H1 (cell line): ENCODE measurements at regions not wholly inside any gene's neighbourhood (a gene's known extent, or its start where the extent isn't known, plus 50 kb on each side); places are given as distances from the start of the nearest gene placed in this dataset.

Source experiments
- CTCF ChIA-PET: fragments of 300-600 bp; sonication (Branson Sonifier 250); formaldehyde crosslinking; loops from one replicate; lab custom pipeline; 2021; ENCODE audit not compliant: partially characterized antibody; lab: Charles Lee
- POLR2A ChIA-PET: fragments of 300-600 bp; sonication (Branson Sonifier 250); formaldehyde crosslinking; loops from one replicate; lab custom pipeline; 2021; ENCODE audit warnings: inconsistent platforms; ENCODE audit not compliant: partially characterized antibody; lab: Charles Lee
- DNase-seq, 2 experiments: peaks; one replicate each; pipeline versions ENCODE4 v3.0.0 to v3.0.0-alpha.2; 2010 to 2022; ENCODE audit warnings: low spot score in 2 of 2, low read depth in 1 of 2, mixed read lengths in 1 of 2
- FAIRE-seq: peaks from 2 replicates; lab custom pipeline; 2011; peaks lifted over from hg19 to GRCh38; lab: Jason Lieb, UNC
- H2AFZ ChIP-seq: 2 replicates; pipeline ENCODE4 v1.8.1; 2012; ENCODE audit warnings: low read length, inconsistent platforms
- H2AK5ac ChIP-seq: 2 replicates; pipeline ENCODE4 v1.6.1; 2013; ENCODE audit warnings: low read depth, low read length
- H2BK120ac ChIP-seq: replicated peaks from 2 replicates; pipeline ENCODE3; 2013; ENCODE audit warnings: low read depth, low read length, inconsistent platforms
- H2BK12ac ChIP-seq: 2 replicates; pipeline ENCODE4 v1.6.1; 2013; ENCODE audit warnings: low read depth, low read length
- H2BK15ac ChIP-seq: 2 replicates; pipeline ENCODE4 v1.6.1; 2013; ENCODE audit warnings: low read length
- H2BK20ac ChIP-seq: 2 replicates; pipeline ENCODE4 v1.6.1; 2013; ENCODE audit warnings: low read length
- H2BK5ac ChIP-seq: 2 replicates; pipeline ENCODE4 v1.6.1; 2013; ENCODE audit warnings: low read depth, low read length
- H3K14ac ChIP-seq: 2 replicates; pipeline ENCODE4 v1.6.1; 2013; ENCODE audit warnings: inconsistent platforms; ENCODE audit not compliant: insufficient read length
- H3K18ac ChIP-seq: 2 replicates; pipeline ENCODE4 v1.6.1; 2013; ENCODE audit warnings: low read length; ENCODE audit errors: extremely low read depth
- H3K23ac ChIP-seq: 2 replicates; pipeline ENCODE4 v1.6.1; 2013; ENCODE audit warnings: inconsistent platforms; ENCODE audit not compliant: insufficient read length
- H3K23me2 ChIP-seq: 2 replicates; pipeline ENCODE4 v1.6.1; 2013; ENCODE audit warnings: low read depth, low read length
- H3K27ac ChIP-seq: 2 replicates; pipeline ENCODE4 v1.6.1; 2011; ENCODE audit warnings: low read depth, low read length, inconsistent platforms
- H3K27me3 ChIP-seq, 4 experiments: replicated peaks in 1 of 4; 1 replicate in 1 of 4; 2 replicates in 3 of 4; pipeline versions ENCODE4 v1.6.1 to v1.8.1; 2011 to 2013; ENCODE audit warnings: low read length in 3 of 4, mild to moderate bottlenecking in 3 of 4, inconsistent platforms in 2 of 4, mixed read lengths in 2 of 4, moderate library complexity in 1 of 4; ENCODE audit not compliant: control insufficient read depth in 3 of 4, insufficient read depth in 3 of 4; ENCODE audit errors: extremely low read depth in 1 of 4
- H3K36me3 ChIP-seq, 4 experiments: 2 replicates each; pipeline versions ENCODE4 v1.6.1 to v1.8.1; 2011 to 2013; ENCODE audit warnings: mild to moderate bottlenecking in 4 of 4, low read length in 3 of 4, moderate library complexity in 2 of 4, control low read depth in 1 of 4, inconsistent platforms in 1 of 4; ENCODE audit not compliant: insufficient read depth in 4 of 4, control insufficient read depth in 2 of 4
- H3K4ac ChIP-seq: replicated peaks from 2 replicates; pipeline ENCODE3; 2013; ENCODE audit warnings: low read length, low read depth, mixed read lengths, inconsistent platforms; ENCODE audit not compliant: insufficient read length
- H3K4me1 ChIP-seq, 4 experiments: replicated peaks in 1 of 4; 1 replicate in 1 of 4; 2 replicates in 3 of 4; pipeline versions ENCODE4 v1.6.1 to v1.8.1; 2011 to 2013; ENCODE audit warnings: low read length in 3 of 4, inconsistent platforms in 2 of 4, mixed read lengths in 1 of 4; ENCODE audit not compliant: insufficient read depth in 4 of 4, control insufficient read depth in 3 of 4
- H3K4me2 ChIP-seq, 2 experiments: 2 replicates each; pipeline versions ENCODE4 v1.6.1 to v1.8.1; 2011 to 2013; ENCODE audit warnings: low read depth in 2 of 2, low read length in 2 of 2, control low read depth in 1 of 2, inconsistent platforms in 1 of 2, mild to moderate bottlenecking in 1 of 2; ENCODE audit not compliant: insufficient read depth in 1 of 2
- H3K4me3 ChIP-seq, 4 experiments: fragments of 200-600, 300-600 bp in 1 of 4; sonication (generic), shearing (Covaris generic), sonication (Bioruptor Twin) in 1 of 4; 2 replicates each; pipeline versions ENCODE4 v1.5.1 to v1.8.1; 2011 to 2016; ENCODE audit warnings: low read length in 4 of 4, low read depth in 3 of 4, control low read depth in 2 of 4, inconsistent platforms in 2 of 4, mild to moderate bottlenecking in 2 of 4, mixed read lengths in 1 of 4, moderate library complexity in 1 of 4; ENCODE audit not compliant: insufficient read depth in 2 of 4; ENCODE audit errors: extremely low read depth in 1 of 4
- H3K56ac ChIP-seq: replicated peaks from 2 replicates; pipeline ENCODE3; 2013; ENCODE audit warnings: low read depth, mild to moderate bottlenecking, mixed read lengths, low read length, inconsistent platforms; ENCODE audit not compliant: insufficient read length
- H3K79me1 ChIP-seq: 2 replicates; pipeline ENCODE4 v1.6.1; 2013; ENCODE audit warnings: low read depth, low read length, control low read depth
- H3K79me2 ChIP-seq, 2 experiments: 2 replicates each; pipeline versions ENCODE4 v1.6.1 to v1.8.1; 2012 to 2013; ENCODE audit warnings: low read length in 2 of 2, mild to moderate bottlenecking in 2 of 2, inconsistent platforms in 1 of 2; ENCODE audit not compliant: insufficient read depth in 2 of 2, control insufficient read depth in 1 of 2
- H3K9ac ChIP-seq, 4 experiments: replicated peaks in 1 of 4; 1 replicate in 1 of 4; 2 replicates in 3 of 4; pipeline versions ENCODE4 v1.6.1 to v1.8.1; 2011 to 2013; ENCODE audit warnings: low read depth in 3 of 4, low read length in 3 of 4, control low read depth in 2 of 4, mild to moderate bottlenecking in 2 of 4, moderate library complexity in 2 of 4, inconsistent platforms in 1 of 4; ENCODE audit errors: extremely low read depth in 1 of 4
- H3K9me3 ChIP-seq, 2 experiments: 2 replicates each; pipeline versions ENCODE4 v1.6.1 to v1.8.1; 2012 to 2013; ENCODE audit warnings: mild to moderate bottlenecking in 2 of 2, moderate library complexity in 2 of 2, control low read depth in 1 of 2, inconsistent platforms in 1 of 2, low read depth in 1 of 2, low read length in 1 of 2, mixed read lengths in 1 of 2; ENCODE audit not compliant: insufficient read depth in 2 of 2
- H4K20me1 ChIP-seq, 2 experiments: replicated peaks in 1 of 2; 2 replicates each; pipeline versions ENCODE3 to v1.8.1; 2011 to 2013; ENCODE audit warnings: inconsistent platforms in 2 of 2, low read length in 2 of 2, mild to moderate bottlenecking in 1 of 2; ENCODE audit not compliant: insufficient read depth in 2 of 2, control insufficient read depth in 1 of 2
- H4K5ac ChIP-seq: 2 replicates; pipeline ENCODE4 v1.6.1; 2013; ENCODE audit warnings: low read length, low read depth, mixed read lengths, inconsistent platforms; ENCODE audit not compliant: insufficient read length
- H4K8ac ChIP-seq: 2 replicates; pipeline ENCODE4 v1.8.0; 2013; ENCODE audit warnings: mild to moderate bottlenecking, moderate library complexity, low read length, inconsistent platforms; ENCODE audit not compliant: insufficient read depth; ENCODE audit errors: extremely low read depth
- H4K91ac ChIP-seq: replicated peaks from 2 replicates; pipeline ENCODE3; 2013; ENCODE audit warnings: low read length, mixed read lengths, inconsistent platforms; ENCODE audit not compliant: insufficient read length
- JUND ChIP-seq: IDR thresholded peaks from 2 replicates; pipeline ENCODE4 v1.6.1; 2011; ENCODE audit warnings: mild to moderate bottlenecking, improper control_type of control experiment, low read length
- WGBS, 2 experiments: shearing (Covaris generic) in 1 of 2; methylation state at CpG; one replicate each; pipeline versions ENCODE4 v1.1.6 to v1.1.7; 2013 to 2015; ENCODE audit warnings: low lambda C conversion rate in 2 of 2, mixed read lengths in 2 of 2, inconsistent platforms in 1 of 2, low coverage in 1 of 2, missing lambda C conversion rate in 1 of 2; ENCODE audit not compliant: insufficient replicate concordance in 2 of 2, insufficient coverage in 1 of 2, insufficient read length in 1 of 2; ENCODE audit errors: extremely low coverage in 1 of 2, missing lambda C conversion rate in 1 of 2; 5-methylcytosine and 5-hydroxymethylcytosine counted together

GRCh38 chr3:145906755-145907154 is 254.2 kb downstream of the PLOD2 start:
- no peaks in the 10 kb centered on the region for H3K23me2 ChIP-seq
- no peak overlapping the region for H3K4me3 ChIP-seq
- H3K27me3 ChIP-seq: no peaks in the 10 kb centered on the region
- no peaks in the 10 kb centered on the region for H3K79me2 ChIP-seq
- no peak overlapping the region for H2AFZ ChIP-seq
- FAIRE-seq: no peak
- no peak overlapping the region for H2BK12ac ChIP-seq
- H3K56ac ChIP-seq: no peak overlapping the region
- H4K8ac ChIP-seq: no peak overlapping the region
- POLR2A ChIA-PET: no interaction called here
- no peaks in the 10 kb centered on the region for H4K20me1 ChIP-seq
- H3K79me1 ChIP-seq: no peaks in the 10 kb centered on the region
- H3K4ac ChIP-seq: no peak overlapping the region
- no peak overlapping the region for H2BK120ac ChIP-seq
- H3K14ac ChIP-seq: no peak overlapping the region
- H2BK5ac ChIP-seq: no peak overlapping the region
- H3K4me2 ChIP-seq: no peak overlapping the region
- no peak overlapping the region for H4K5ac ChIP-seq
- H2BK20ac ChIP-seq: no peak overlapping the region
- no peak overlapping the region for H3K23ac ChIP-seq
- H3K36me3 ChIP-seq: no peaks in the 10 kb centered on the region
- DNase-seq: no peak
- no peaks in the 10 kb centered on the region for H3K9me3 ChIP-seq
- H3K4me1 ChIP-seq: no peaks in the 10 kb centered on the region; a peak in 1 of 7 replicates
- H4K91ac ChIP-seq: no peak overlapping the region
- 94% methylated on average over 2 of the region's 2 CpGs; no CpG with 5 or more reads in 1 of the 2 experiments for whole genome bisulfite sequencing, 2 experiments
- CTCF ChIA-PET: interaction anchor here (1.9 kb wide), 1 partner anchor 9 kb away, joined by 5 read pairs; no protein-coding TSS in a partner anchor
- no peak overlapping the region for H2AK5ac ChIP-seq
- no peak overlapping the region for H3K9ac ChIP-seq
- no peak overlapping the region for H3K18ac ChIP-seq
- H3K27ac ChIP-seq: no peak overlapping the region
- no peak overlapping the region for H2BK15ac ChIP-seq
- no peak for TF ChIP-seq JUND
